Body of pancreas (tissue), 4 donors: ENCODE measurements at regions not wholly inside any gene's neighbourhood (a gene's known extent, or its start where the extent isn't known, plus 50 kb on each side); places are given as distances from the start of the nearest gene placed in this dataset.

ENCODE experiments used
- CTCF ChIP-seq, 7 experiments: fragments of 450-650 bp in 4 of 7; fragments of 200-600 bp in 3 of 7; sonication (generic) in 3 of 7; IDR thresholded peaks; one replicate each; pipeline ENCODE4 v1.5.1; 2016 to 2019; ENCODE audit warnings: antibody characterized with exemption in 7 of 7
- POLR2A ChIP-seq, 3 donors: fragments of 450-650 bp; IDR thresholded peaks; one replicate each; pipeline ENCODE4 v1.6.1; 2016; ENCODE audit warnings: antibody characterized with exemption in 3 of 3, mild to moderate bottlenecking in 2 of 3

DNA sequence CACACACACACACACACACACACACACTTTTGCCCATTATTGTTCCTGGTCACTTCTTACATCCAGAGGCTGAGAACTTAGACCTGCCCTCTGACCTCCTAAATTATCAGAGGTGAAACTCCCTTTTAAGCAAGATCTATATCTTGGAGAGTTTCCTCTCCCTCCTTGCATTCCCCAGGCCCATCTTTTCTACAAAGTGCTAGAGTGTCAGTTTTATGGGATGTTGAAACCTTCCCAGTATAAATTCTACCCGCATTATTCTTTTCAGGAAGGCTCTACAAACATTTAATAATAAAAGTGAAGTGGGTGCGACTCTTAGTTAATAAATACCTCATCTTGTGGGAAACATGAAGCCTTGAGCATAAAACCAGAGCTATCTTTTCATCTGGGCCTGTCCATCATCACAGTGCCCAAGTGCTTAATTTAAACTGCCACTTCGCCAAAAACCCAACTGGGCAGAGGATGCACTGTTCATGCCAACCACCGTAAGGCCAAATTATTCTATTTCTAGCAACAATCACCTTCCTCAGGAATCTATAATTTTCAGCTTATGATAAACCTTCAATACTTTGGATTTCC lies 458.2 kb upstream of the RUNX1 start:
- TF ChIP-seq CTCF (IDR thresholded peaks at IDR 0.05): no peak
- TF ChIP-seq POLR2A (IDR thresholded peaks at IDR 0.05): no peak
